ENCODE measurements at regions not wholly inside any gene's neighbourhood (a gene's known extent, or its start where the extent isn't known, plus 50 kb on each side); places are given as distances from the start of the nearest gene placed in this dataset.

DNA sequence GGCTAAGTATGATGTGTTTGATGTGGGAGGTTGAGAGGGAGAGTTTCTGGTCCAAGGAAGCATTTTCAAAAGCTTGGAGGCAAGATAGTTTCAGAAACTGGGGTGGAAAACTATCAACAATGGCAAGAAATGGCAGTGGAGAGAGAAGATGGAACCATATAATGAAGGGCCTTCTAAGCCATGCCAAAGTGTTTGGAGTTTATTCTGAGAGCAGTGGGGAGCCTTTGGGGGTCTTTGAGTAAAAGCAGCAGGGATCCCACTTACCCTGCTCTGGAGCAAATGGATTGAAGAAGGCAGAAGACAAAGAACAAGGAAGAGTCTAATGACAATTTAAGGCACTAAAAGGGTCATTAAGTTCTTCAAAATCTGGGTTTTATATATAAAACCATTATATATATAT is 538.9 kb downstream of the UTRN start:
- no peak overlapping the region for H3K27ac ChIP-seq (ENCODE audit: low read depth)
- peaks cover 2% of the 10 kb centered on the region for H3K4me1 ChIP-seq (ENCODE audit: insufficient read depth)
- no peaks in the 10 kb centered on the region for H3K36me3 ChIP-seq (ENCODE audit: insufficient read depth)
- no peak overlapping the region for H3K4me3 ChIP-seq (ENCODE audit: low read depth, low read length)
- DNase-seq (ENCODE audit: extremely low spot score), result no peak

GRCh38 chr6:144834426-144835038 is 549.4 kb downstream of the UTRN start:
- Histone ChIP-seq H3K36me3 (ENCODE audit: insufficient read depth) (peaks cover 3% of the 10 kb centered on the region), H3K4me3 (ENCODE audit: low read depth, low read length) (no peak overlapping the region), H3K4me1 (ENCODE audit: insufficient read depth) (no peaks in the 10 kb centered on the region), H3K27ac (ENCODE audit: low read depth) (no peak overlapping the region)
- 75% methylated on average over 6 of the region's 6 CpGs for WGBS
- no peak for DNase-seq (ENCODE audit: extremely low spot score)

GRCh38 chr6:144835322-144835973 is 550.3 kb downstream of the UTRN start:
- H3K36me3 ChIP-seq (ENCODE audit: insufficient read depth), result peaks cover 4% of the 10 kb centered on the region
- H3K4me3 ChIP-seq (ENCODE audit: low read depth, low read length), result no peak overlapping the region
- no peak overlapping the region for H3K27ac ChIP-seq (ENCODE audit: low read depth)
- DNase-seq (ENCODE audit: extremely low spot score), result no peak
- no peaks in the 10 kb centered on the region for H3K4me1 ChIP-seq (ENCODE audit: insufficient read depth)
- WGBS, result 94% methylated on average over 6 of the region's 6 CpGs

DNA sequence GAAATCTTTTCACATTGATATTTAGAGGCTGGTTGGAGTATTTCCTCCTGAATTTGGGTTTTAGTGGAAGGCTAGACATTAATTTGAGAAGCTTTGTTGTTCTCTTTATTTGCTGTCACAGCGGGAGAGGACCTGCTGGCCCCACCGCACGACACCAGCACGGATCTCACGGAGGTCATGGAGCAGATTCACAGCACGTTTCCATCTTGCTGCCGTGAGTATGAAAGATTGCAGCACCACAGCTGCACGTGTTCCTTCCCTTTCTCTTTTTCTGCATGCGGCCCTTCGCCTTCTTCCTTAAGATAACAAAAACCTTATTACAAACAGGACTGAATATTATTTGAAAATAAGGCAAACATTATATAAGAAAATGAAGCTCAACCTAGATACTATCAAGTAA is 555.5 kb downstream of the UTRN start:
- Histone ChIP-seq H3K4me1 (ENCODE audit: insufficient read depth) (no peaks in the 10 kb centered on the region), H3K36me3 (ENCODE audit: insufficient read depth) (peaks cover 10% of the 10 kb centered on the region), H3K27ac (ENCODE audit: low read depth) (no peak overlapping the region), H3K4me3 (ENCODE audit: low read depth, low read length) (no peak overlapping the region)
- WGBS, result 92% methylated on average over 10 of the region's 10 CpGs
- DNase-seq (ENCODE audit: extremely low spot score), result no peak

DNA sequence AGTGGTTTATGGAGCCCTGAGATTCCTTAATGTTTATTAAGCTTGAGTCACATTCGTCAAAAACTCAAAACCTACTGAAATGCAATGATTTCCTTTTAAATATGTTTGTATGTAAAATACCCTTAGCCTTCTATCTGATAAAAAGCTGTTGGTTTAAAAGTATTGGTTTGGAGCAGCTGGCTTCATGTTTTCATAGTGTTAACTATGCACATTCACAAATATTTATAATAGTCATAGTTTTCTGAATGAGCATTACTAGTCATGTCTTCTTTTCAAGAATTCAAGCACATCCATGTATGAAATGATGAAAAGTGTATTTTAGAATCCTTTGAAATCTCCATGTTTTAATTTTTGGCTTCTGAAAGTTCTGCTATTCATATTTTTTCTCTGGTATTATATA is 558.6 kb downstream of the UTRN start:
- H3K27ac ChIP-seq (ENCODE audit: low read depth), result no peak overlapping the region
- H3K4me3 ChIP-seq (ENCODE audit: low read depth, low read length), result no peak overlapping the region
- no peaks in the 10 kb centered on the region for H3K4me1 ChIP-seq (ENCODE audit: insufficient read depth)
- H3K36me3 ChIP-seq (ENCODE audit: insufficient read depth), result peaks cover 8% of the 10 kb centered on the region
- 68% methylated on average over 1 of the region's 1 CpG for WGBS
- no peak for DNase-seq (ENCODE audit: extremely low spot score)

DNA sequence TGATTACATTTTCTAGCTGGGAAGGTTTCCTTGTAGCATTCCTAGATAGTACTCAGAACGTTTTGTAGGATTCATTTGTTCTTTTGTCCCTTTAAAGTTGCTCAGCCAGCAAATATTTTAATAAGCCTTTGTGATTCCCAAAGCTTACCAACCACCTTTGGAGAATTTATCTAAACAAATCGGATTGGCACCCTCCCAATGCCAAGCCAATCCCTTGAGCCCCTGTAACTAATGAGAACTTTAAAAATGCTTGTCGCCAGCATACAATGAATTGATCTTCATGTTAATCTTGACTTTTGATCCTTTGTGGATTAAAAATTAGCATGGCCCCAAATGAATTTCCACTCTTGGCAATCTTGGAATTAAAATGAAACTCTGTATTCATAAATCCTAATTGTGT is 559.5 kb downstream of the UTRN start:
- no peak overlapping the region for H3K27ac ChIP-seq (ENCODE audit: low read depth)
- H3K4me1 ChIP-seq (ENCODE audit: insufficient read depth), result no peaks in the 10 kb centered on the region
- no peak for DNase-seq (ENCODE audit: extremely low spot score)
- H3K4me3 ChIP-seq (ENCODE audit: low read depth, low read length), result no peak overlapping the region
- H3K36me3 ChIP-seq (ENCODE audit: insufficient read depth), result peaks cover 7% of the 10 kb centered on the region
- WGBS, result 75% methylated on average over 3 of the region's 3 CpGs

GRCh38 chr6:144845186-144845585 is 560.1 kb downstream of the UTRN start:
- Histone ChIP-seq H3K27ac (ENCODE audit: low read depth) (no peak overlapping the region), H3K4me3 (ENCODE audit: low read depth, low read length) (no peak overlapping the region), H3K4me1 (ENCODE audit: insufficient read depth) (no peaks in the 10 kb centered on the region), H3K36me3 (ENCODE audit: insufficient read depth) (peaks cover 6% of the 10 kb centered on the region)
- DNase-seq (ENCODE audit: extremely low spot score), result no peak

GRCh38 chr6:144847916-144848315 is 562.8 kb downstream of the UTRN start:
- no peak overlapping the region for H3K27ac ChIP-seq (ENCODE audit: low read depth)
- H3K36me3 ChIP-seq (ENCODE audit: insufficient read depth), result no peaks in the 10 kb centered on the region
- H3K4me3 ChIP-seq (ENCODE audit: low read depth, low read length), result no peak overlapping the region
- no peak for DNase-seq (ENCODE audit: extremely low spot score)
- H3K4me1 ChIP-seq (ENCODE audit: insufficient read depth), result no peaks in the 10 kb centered on the region
- 79% methylated on average over 2 of the region's 2 CpGs for WGBS

GRCh38 chr6:144849920-144850319 is 564.8 kb downstream of the UTRN start:
- H3K36me3 ChIP-seq (ENCODE audit: insufficient read depth), result no peaks in the 10 kb centered on the region
- no peak overlapping the region for H3K27ac ChIP-seq (ENCODE audit: low read depth)
- WGBS, result 90% methylated on average over 2 of the region's 2 CpGs
- no peaks in the 10 kb centered on the region for H3K4me1 ChIP-seq (ENCODE audit: insufficient read depth)
- H3K4me3 ChIP-seq (ENCODE audit: low read depth, low read length), result no peak overlapping the region
- DNase-seq (ENCODE audit: extremely low spot score), result no peak

GRCh38 chr6:144853603-144854002 is 568.5 kb downstream of the UTRN start:
- Histone ChIP-seq H3K27ac (ENCODE audit: low read depth) (no peak overlapping the region), H3K4me1 (ENCODE audit: insufficient read depth) (no peaks in the 10 kb centered on the region)
- 76% methylated on average over 4 of the region's 4 CpGs for WGBS

GRCh38 chr6:144854654-144855053 is 569.5 kb downstream of the UTRN start:
- Histone ChIP-seq H3K4me3 (ENCODE audit: low read depth, low read length) (no peak overlapping the region), H3K4me1 (ENCODE audit: insufficient read depth) (no peaks in the 10 kb centered on the region), H3K36me3 (ENCODE audit: insufficient read depth) (no peaks in the 10 kb centered on the region), H3K27ac (ENCODE audit: low read depth) (no peak overlapping the region)
- 81% methylated on average over 1 of the region's 1 CpG for WGBS
- no peak for DNase-seq (ENCODE audit: extremely low spot score)

More at GRCh38 chr6:144853603-144854002, 568.5 kb downstream of the UTRN start:
- Histone ChIP-seq H3K36me3 (ENCODE audit: insufficient read depth) (no peaks in the 10 kb centered on the region), H3K4me3 (ENCODE audit: low read depth, low read length) (no peak overlapping the region)
- no peak for DNase-seq (ENCODE audit: extremely low spot score)

DNA sequence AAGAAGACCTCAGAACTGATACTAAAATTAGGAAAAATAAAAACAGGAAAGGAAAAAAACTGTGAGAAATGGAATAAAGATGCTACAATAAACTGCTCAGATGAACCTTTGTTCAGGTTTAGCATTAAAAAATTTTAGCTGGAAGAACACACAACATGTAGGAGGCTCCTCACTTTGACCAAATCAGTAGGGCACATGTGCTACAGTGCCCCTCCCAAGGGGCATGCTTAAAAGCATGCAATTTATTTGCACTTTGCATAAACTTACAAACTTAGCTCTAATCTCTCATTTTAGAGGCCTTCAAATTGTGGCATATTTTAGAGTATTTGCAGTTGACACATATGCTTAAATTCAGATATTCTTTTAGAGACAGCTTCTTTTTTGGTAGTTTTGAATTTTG is 570.2 kb downstream of the UTRN start:
- H3K4me3 ChIP-seq (ENCODE audit: low read depth, low read length), result no peak overlapping the region
- no peaks in the 10 kb centered on the region for H3K36me3 ChIP-seq (ENCODE audit: insufficient read depth)
- no peak for DNase-seq (ENCODE audit: extremely low spot score)
- no peak overlapping the region for H3K27ac ChIP-seq (ENCODE audit: low read depth)
- H3K4me1 ChIP-seq (ENCODE audit: insufficient read depth), result no peaks in the 10 kb centered on the region

DNA sequence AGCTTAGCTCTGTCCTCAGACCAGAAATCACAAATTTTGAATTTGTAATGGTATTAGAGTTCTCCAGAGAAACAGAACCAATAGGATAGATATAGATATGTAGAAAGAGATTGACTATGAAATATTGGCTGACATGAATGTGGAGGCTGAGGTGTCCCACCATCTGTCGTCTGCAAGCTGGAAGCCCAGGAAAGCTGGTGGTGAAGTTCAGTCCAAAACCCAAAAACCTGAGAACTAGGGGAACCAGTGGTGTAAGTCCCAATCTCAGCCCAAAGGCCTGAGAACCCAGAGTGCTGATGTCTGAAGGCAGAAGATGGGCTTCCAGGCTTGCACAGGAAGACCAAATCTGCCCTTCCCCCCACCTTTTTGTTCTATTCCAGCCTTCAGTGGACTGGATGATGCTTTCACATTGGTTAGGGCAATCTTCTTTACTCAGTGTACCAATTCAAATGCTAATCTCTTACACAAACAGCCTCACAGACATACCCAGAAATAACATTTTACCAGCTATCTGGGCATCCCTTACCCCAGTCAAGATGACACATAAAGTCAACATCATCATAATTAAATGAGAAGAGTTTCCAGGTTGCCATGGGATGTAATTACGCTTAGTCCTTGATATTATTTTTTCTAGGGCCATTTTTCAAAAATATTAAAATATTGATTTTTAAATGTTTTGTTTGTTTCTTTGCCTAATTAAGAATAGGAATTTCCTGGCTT is 570.8 kb downstream of the UTRN start:
- no peak for DNase-seq (ENCODE audit: extremely low spot score)
- no peaks in the 10 kb centered on the region for H3K36me3 ChIP-seq (ENCODE audit: insufficient read depth)
- 98% methylated on average over 2 of the region's 2 CpGs for WGBS

GRCh38 chr6:144856622-144857021 is 571.5 kb downstream of the UTRN start:
- 96% methylated on average over 3 of the region's 3 CpGs for whole genome bisulfite sequencing
- no peak overlapping the region for H3K27ac ChIP-seq (ENCODE audit: low read depth)
- no peak overlapping the region for H3K4me3 ChIP-seq (ENCODE audit: low read depth, low read length)
- no peak for DNase-seq (ENCODE audit: extremely low spot score)
- H3K4me1 ChIP-seq (ENCODE audit: insufficient read depth), result no peaks in the 10 kb centered on the region
- no peaks in the 10 kb centered on the region for H3K36me3 ChIP-seq (ENCODE audit: insufficient read depth)

More for the DNA sequence above, 570.8 kb downstream of the UTRN start:
- Histone ChIP-seq H3K4me3 (ENCODE audit: low read depth, low read length) (no peak overlapping the region), H3K4me1 (ENCODE audit: insufficient read depth) (no peaks in the 10 kb centered on the region), H3K27ac (ENCODE audit: low read depth) (no peak overlapping the region)
